MCF 10A (cell line): ENCODE measurements at regions not wholly inside any gene's neighbourhood (a gene's known extent, or its start where the extent isn't known, plus 50 kb on each side); places are given as distances from the start of the nearest gene placed in this dataset.

Experiments
- BruUV-seq: library from RNA; stranded (reverse); fragments of 400-500 nt; replicated peaks from 2 replicates; lab custom pipeline; 2021; lab: Mats Ljungman, UMichigan
- CTCF ChIA-PET: fragments of 300-600 bp; sonication (Branson Sonifier 250); formaldehyde crosslinking; extraction: SDS; loops from one replicate; lab custom pipeline; 2021; ENCODE audit warnings: antibody characterized with exemption, inconsistent platforms; lab: Yijun Ruan, JAX
- POLR2A ChIA-PET: fragments of 300-600, 350-650 bp; sonication (Branson Sonifier 250); formaldehyde crosslinking; extraction: SDS; loops from one replicate; lab custom pipeline; 2020; ENCODE audit warnings: antibody characterized with exemption, inconsistent platforms; lab: Yijun Ruan, JAX
- DNase-seq: peaks from one replicate; pipeline ENCODE4 v3.0.0-alpha.2; 2018; ENCODE audit not compliant: unreplicated experiment
- H3K27ac Mint-ChIP-seq: one replicate; pipeline ENCODE4 v1.8.0; 2022; ENCODE audit warnings: mild to moderate bottlenecking, low read depth, mixed read lengths; ENCODE audit not compliant: unreplicated experiment
- H3K27me3 Mint-ChIP-seq: one replicate; pipeline ENCODE4 v1.8.0; 2022; ENCODE audit warnings: mixed read lengths; ENCODE audit not compliant: insufficient read depth, unreplicated experiment
- H3K36me3 Mint-ChIP-seq: one replicate; pipeline ENCODE4 v1.8.0; 2022; ENCODE audit warnings: mild to moderate bottlenecking, moderate library complexity, mixed read lengths; ENCODE audit not compliant: insufficient read depth, unreplicated experiment
- H3K4me1 Mint-ChIP-seq: one replicate; pipeline ENCODE4 v1.8.0; 2022; ENCODE audit warnings: mixed read lengths; ENCODE audit not compliant: insufficient read depth, unreplicated experiment
- H3K4me3 Mint-ChIP-seq: one replicate; pipeline ENCODE4 v1.8.0; 2022; ENCODE audit warnings: mild to moderate bottlenecking, moderate library complexity, mixed read lengths; ENCODE audit not compliant: unreplicated experiment
- H3K9me3 Mint-ChIP-seq: one replicate; pipeline ENCODE4 v1.8.0; 2022; ENCODE audit warnings: mixed read lengths; ENCODE audit not compliant: unreplicated experiment
- CTCF ChIP-seq: fragments of 200-600 bp; IDR thresholded peaks from one replicate; pipeline ENCODE4 v1.8.0; 2022; ENCODE audit warnings: antibody characterized with exemption, mild to moderate bottlenecking; ENCODE audit not compliant: unreplicated experiment
- intact Hi-C: fragments of 100-400 bp; cut with micrococcal nuclease; formaldehyde crosslinking; loops from 2 replicates; pipeline ENCODE4 v1.14.1; 2022

GRCh38 chr20:40085513-40085912, 603.5 kb downstream of the MAFB start:
- intact Hi-C loops, result no loop called here
- no peaks in the 10 kb centered on the region for H3K9me3 Mint-ChIP-seq
- H3K36me3 Mint-ChIP-seq, result no peaks in the 10 kb centered on the region
- ChIA-PET CTCF (no interaction called here), POLR2A (no interaction called here)
- H3K27me3 Mint-ChIP-seq, result no peaks in the 10 kb centered on the region
- no peak overlapping the region for H3K4me3 Mint-ChIP-seq
- BruUV-seq, result no TSS peak
- no peak for DNase-seq
- no peak for TF ChIP-seq CTCF
- no peaks in the 10 kb centered on the region for H3K4me1 Mint-ChIP-seq
- H3K27ac Mint-ChIP-seq, result no peak overlapping the region

- no peak for TF ChIP-seq CTCF
- Mint-ChIP-seq H3K27me3 (peaks cover 15% of the 10 kb centered on the region), H3K9me3 (no peaks in the 10 kb centered on the region), H3K36me3 (no peaks in the 10 kb centered on the region), H3K4me3 (no peak overlapping the region), H3K27ac (no peak overlapping the region), H3K4me1 (no peaks in the 10 kb centered on the region)
- intact Hi-C loops, result no loop called here
- no TSS peak for BruUV-seq
- ChIA-PET CTCF (no interaction called here), POLR2A (no interaction called here)
- DNase-seq, result no peak
Observed at GRCh38 chr20:40082436-40082835, 606.6 kb downstream of the MAFB start.

- H3K4me1 Mint-ChIP-seq, result no peaks in the 10 kb centered on the region
- no peaks in the 10 kb centered on the region for H3K9me3 Mint-ChIP-seq
- POLR2A ChIA-PET, result no interaction called here
- no peak for DNase-seq
- H3K27ac Mint-ChIP-seq, result no peak overlapping the region
- intact Hi-C loops, result no loop called here
- H3K4me3 Mint-ChIP-seq, result no peak overlapping the region
- TF ChIP-seq CTCF, result no peak
- CTCF ChIA-PET, result no interaction called here
- H3K27me3 Mint-ChIP-seq, result peaks cover 23% of the 10 kb centered on the region
- BruUV-seq, result no TSS peak
- H3K36me3 Mint-ChIP-seq, result no peaks in the 10 kb centered on the region
Observed at GRCh38 chr20:40081653-40082052, 607.4 kb downstream of the MAFB start.

GRCh38 chr20:40080041-40080652, 608.9 kb downstream of the MAFB start:
- Mint-ChIP-seq H3K4me3 (no peak overlapping the region), H3K36me3 (no peaks in the 10 kb centered on the region), H3K4me1 (no peaks in the 10 kb centered on the region), H3K27ac (no peak overlapping the region), H3K9me3 (no peaks in the 10 kb centered on the region), H3K27me3 (peaks cover 28% of the 10 kb centered on the region)
- no peak for DNase-seq
- intact Hi-C loops, result no loop called here
- ChIA-PET CTCF (no interaction called here), POLR2A (no interaction called here)
- BruUV-seq, result no TSS peak
- no peak for TF ChIP-seq CTCF
